ENCODE measurements at regions not wholly inside any gene's neighbourhood (a gene's known extent, or its start where the extent isn't known, plus 50 kb on each side); places are given as distances from the start of the nearest gene placed in this dataset.

GRCh38 chr2:12504443-12504842, 212.3 kb upstream of the TRIB2 start:
- TF ChIP-seq CTCF (IDR thresholded peaks at IDR 0.05): no peak
- no peak for TF ChIP-seq POLR2A (IDR thresholded peaks at IDR 0.05)
